ENCODE measurements at regions not wholly inside any gene's neighbourhood (a gene's known extent, or its start where the extent isn't known, plus 50 kb on each side); places are given as distances from the start of the nearest gene placed in this dataset.
"Not testable (repeated sequence)": the region's sequence is repeated elsewhere in the genome, so short reads cannot be mapped to it uniquely, and the experiment has no call there.

DNA sequence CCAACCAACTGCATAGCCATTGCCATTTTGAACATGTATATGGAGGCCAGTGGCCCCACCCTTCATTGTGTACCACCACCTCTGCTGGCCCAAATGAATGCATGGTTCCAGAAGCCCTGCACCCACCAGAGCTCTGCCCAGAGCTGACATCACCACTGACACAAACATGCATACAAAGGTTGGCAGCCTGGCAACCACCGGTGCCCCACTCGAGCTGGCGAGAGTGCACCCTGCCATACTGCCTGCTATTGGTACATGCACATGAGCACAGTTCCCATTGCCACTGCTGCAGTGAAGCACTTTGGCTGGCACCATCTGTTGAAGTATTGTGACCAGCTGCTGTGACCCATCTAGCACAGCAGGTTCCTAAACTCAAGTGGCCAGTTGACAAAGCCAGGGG, 1564.9 kb downstream of the OLFM4 start:
- Mint-ChIP-seq H3K4me1 (no peaks in the 10 kb centered on the region), H3K9me3 (peaks cover 21% of the 10 kb centered on the region), H3K27me3 (no peaks in the 10 kb centered on the region), H3K36me3 (ENCODE audit: low read depth) (no peaks in the 10 kb centered on the region), H3K4me3 (no peak overlapping the region), H3K27ac (no peak overlapping the region)
- no peak for ATAC-seq (replicated peaks)

GRCh38 chr13:54597540-54598088, 1569.0 kb downstream of the OLFM4 start:
- Mint-ChIP-seq H3K4me1 (no peaks in the 10 kb centered on the region), H3K27me3 (no peaks in the 10 kb centered on the region), H3K4me3 (no peak overlapping the region), H3K36me3 (ENCODE audit: low read depth) (no peaks in the 10 kb centered on the region), H3K9me3 (peaks cover 24% of the 10 kb centered on the region), H3K27ac (no peak overlapping the region)
- ATAC-seq (replicated peaks): no peak

DNA sequence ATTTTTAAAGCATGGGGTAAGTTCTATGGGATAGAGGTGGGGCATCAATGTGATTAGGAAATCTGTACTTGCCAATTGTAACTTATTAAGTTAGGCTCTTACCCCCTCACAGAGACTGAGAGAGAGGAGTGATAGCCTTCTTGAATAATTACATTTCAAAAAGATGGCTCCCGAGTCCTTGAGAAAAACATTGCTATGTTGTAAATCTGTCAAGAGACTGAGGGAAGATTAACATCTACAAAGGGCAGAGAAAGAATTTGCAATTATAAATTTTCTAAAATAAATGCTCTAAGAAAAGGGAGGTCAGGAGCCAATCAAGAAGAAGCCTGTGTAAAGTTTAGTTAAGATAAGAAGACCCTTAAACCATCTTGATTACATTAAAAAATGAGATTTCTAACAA, 1570.8 kb downstream of the OLFM4 start:
- H3K4me1 Mint-ChIP-seq: no peaks in the 10 kb centered on the region
- ATAC-seq (replicated peaks): no peak
- no peak overlapping the region for H3K27ac Mint-ChIP-seq
- peaks cover 15% of the 10 kb centered on the region for H3K9me3 Mint-ChIP-seq
- H3K27me3 Mint-ChIP-seq: no peaks in the 10 kb centered on the region
- no peaks in the 10 kb centered on the region for H3K36me3 Mint-ChIP-seq (ENCODE audit: low read depth)
- H3K4me3 Mint-ChIP-seq: no peak overlapping the region

GRCh38 chr13:54606944-54607343, 1578.3 kb downstream of the OLFM4 start:
- Mint-ChIP-seq H3K36me3 (ENCODE audit: low read depth) (no peaks in the 10 kb centered on the region), H3K27me3 (no peaks in the 10 kb centered on the region), H3K27ac (no peak overlapping the region), H3K4me1 (no peaks in the 10 kb centered on the region), H3K4me3 (no peak overlapping the region), H3K9me3 (peaks cover 16% of the 10 kb centered on the region)
- ATAC-seq (replicated peaks): no peak

GRCh38 chr13:54607421-54607820, 1578.8 kb downstream of the OLFM4 start:
- no peaks in the 10 kb centered on the region for H3K27me3 Mint-ChIP-seq
- no peak for ATAC-seq (replicated peaks)
- peaks cover 16% of the 10 kb centered on the region for H3K9me3 Mint-ChIP-seq
- H3K27ac Mint-ChIP-seq: no peak overlapping the region
- H3K36me3 Mint-ChIP-seq (ENCODE audit: low read depth): no peaks in the 10 kb centered on the region
- H3K4me1 Mint-ChIP-seq: no peaks in the 10 kb centered on the region
- no peak overlapping the region for H3K4me3 Mint-ChIP-seq

- Mint-ChIP-seq H3K9me3 (peaks cover 9% of the 10 kb centered on the region), H3K36me3 (ENCODE audit: low read depth) (no peaks in the 10 kb centered on the region), H3K4me3 (no peak overlapping the region), H3K27ac (no peak overlapping the region), H3K27me3 (no peaks in the 10 kb centered on the region), H3K4me1 (no peaks in the 10 kb centered on the region)
- ATAC-seq (replicated peaks): no peak
Measured at GRCh38 chr13:54611390-54611789, 1582.8 kb downstream of the OLFM4 start.

GRCh38 chr13:54614726-54615125, 1586.1 kb downstream of the OLFM4 start:
- Mint-ChIP-seq H3K4me3 (no peak overlapping the region), H3K9me3 (peaks cover 13% of the 10 kb centered on the region), H3K27me3 (no peaks in the 10 kb centered on the region), H3K27ac (no peak overlapping the region), H3K4me1 (no peaks in the 10 kb centered on the region), H3K36me3 (ENCODE audit: low read depth) (no peaks in the 10 kb centered on the region)
- no peak for ATAC-seq (replicated peaks)

GRCh38 chr13:54626504-54626903, 1597.9 kb downstream of the OLFM4 start:
- not testable (repeated sequence) for H3K36me3 Mint-ChIP-seq (ENCODE audit: low read depth); H3K27me3 Mint-ChIP-seq
- peaks cover 12% of the 10 kb centered on the region for H3K9me3 Mint-ChIP-seq

DNA sequence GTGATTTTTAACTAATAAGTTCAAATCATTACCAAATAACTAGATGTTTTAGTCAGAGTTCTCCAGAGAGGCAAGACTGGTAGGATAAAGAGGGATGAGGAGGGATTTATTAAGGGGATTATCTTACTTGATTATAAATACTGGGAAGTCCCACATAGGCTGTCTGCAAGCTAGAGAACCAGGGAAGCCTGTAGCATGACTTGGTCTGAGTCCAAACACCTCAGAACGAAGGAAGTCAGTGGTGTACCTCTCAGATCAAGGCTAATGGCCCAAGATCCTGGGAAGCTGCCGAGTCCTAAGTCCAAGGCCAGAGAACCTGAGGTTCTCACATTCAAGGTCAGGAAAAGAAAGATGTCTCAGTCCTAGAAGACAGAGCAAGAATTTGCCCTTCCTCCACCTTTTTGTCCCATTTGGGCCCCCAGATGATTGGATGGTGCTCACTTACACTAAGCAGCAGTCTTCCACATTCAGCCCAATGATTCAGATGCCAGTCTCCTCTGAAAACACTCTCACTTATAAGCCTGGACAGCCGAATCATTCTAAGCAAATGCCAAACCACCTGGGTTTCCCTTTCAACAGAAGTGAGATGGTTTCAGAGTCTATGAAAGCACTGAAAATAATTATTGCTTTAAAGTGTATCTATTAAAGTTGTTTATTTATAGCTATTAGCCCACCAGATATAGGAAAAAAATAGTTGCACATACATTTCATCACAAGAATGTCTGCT, 1599.2 kb downstream of the OLFM4 start:
- Mint-ChIP-seq H3K27ac (no peak overlapping the region), H3K4me1 (no peaks in the 10 kb centered on the region), H3K4me3 (no peak overlapping the region), H3K9me3 (peaks cover 8% of the 10 kb centered on the region), H3K36me3 (ENCODE audit: low read depth) (no peaks in the 10 kb centered on the region), H3K27me3 (no peaks in the 10 kb centered on the region)
- ATAC-seq (replicated peaks): no peak

More at GRCh38 chr13:54626504-54626903, 1597.9 kb downstream of the OLFM4 start:
- ATAC-seq (replicated peaks); H3K4me1 Mint-ChIP-seq; H3K4me3 Mint-ChIP-seq; H3K27ac Mint-ChIP-seq: not testable (repeated sequence)

DNA sequence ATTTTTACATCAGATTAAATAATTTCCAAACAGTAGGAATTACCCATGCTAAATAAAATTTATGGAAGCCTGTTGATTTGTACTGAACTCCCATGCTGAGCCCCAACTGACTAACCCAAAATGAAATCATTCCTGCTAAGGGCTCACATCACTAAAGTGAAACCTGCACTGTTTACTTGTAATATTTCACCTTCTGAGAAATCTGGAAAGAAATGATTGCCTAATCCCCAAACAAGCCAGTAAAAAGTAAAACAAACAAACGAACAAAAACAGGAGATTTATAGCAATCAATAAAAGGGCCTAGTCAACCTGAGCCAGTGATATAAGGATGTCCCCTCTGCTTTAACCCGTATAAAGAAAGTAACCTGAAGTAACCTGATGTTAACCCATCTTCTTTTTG, 1599.8 kb downstream of the OLFM4 start:
- peaks cover 8% of the 10 kb centered on the region for H3K9me3 Mint-ChIP-seq
- H3K4me1 Mint-ChIP-seq: no peaks in the 10 kb centered on the region
- H3K36me3 Mint-ChIP-seq (ENCODE audit: low read depth): no peaks in the 10 kb centered on the region
- H3K4me3 Mint-ChIP-seq: no peak overlapping the region
- no peak for ATAC-seq (replicated peaks)
- H3K27ac Mint-ChIP-seq: no peak overlapping the region
- no peaks in the 10 kb centered on the region for H3K27me3 Mint-ChIP-seq

- Mint-ChIP-seq H3K9me3 (peaks cover 10% of the 10 kb centered on the region), H3K27me3 (no peaks in the 10 kb centered on the region), H3K4me3 (no peak overlapping the region), H3K27ac (no peak overlapping the region), H3K4me1 (no peaks in the 10 kb centered on the region), H3K36me3 (ENCODE audit: low read depth) (no peaks in the 10 kb centered on the region)
- ATAC-seq (replicated peaks): no peak
Measured at GRCh38 chr13:54633456-54633855, 1604.8 kb downstream of the OLFM4 start.

DNA sequence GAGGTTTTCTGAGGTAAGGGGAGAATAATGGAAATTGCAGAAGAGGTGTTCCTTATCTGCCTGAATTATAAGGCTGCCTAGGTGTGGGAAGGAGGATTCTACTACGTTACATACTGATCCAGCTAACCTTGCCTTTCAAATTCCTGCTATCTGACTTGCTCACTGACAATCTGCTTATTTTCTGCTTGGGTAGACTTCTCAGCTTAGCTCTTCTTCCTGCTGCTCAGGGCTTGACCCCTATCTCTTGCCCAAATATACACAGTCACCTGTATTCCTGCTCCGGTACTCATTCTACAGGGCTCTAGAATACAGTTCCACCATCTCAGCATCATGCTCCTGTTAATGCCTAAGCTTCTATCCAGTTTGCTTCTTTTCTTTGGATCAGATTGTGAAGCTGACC, 1607.6 kb downstream of the OLFM4 start:
- no peak for ATAC-seq (replicated peaks)
- H3K27me3 Mint-ChIP-seq: no peaks in the 10 kb centered on the region
- no peak overlapping the region for H3K4me3 Mint-ChIP-seq
- H3K27ac Mint-ChIP-seq: no peak overlapping the region
- H3K36me3 Mint-ChIP-seq (ENCODE audit: low read depth): no peaks in the 10 kb centered on the region
- H3K9me3 Mint-ChIP-seq: peaks cover 17% of the 10 kb centered on the region
- no peaks in the 10 kb centered on the region for H3K4me1 Mint-ChIP-seq

- peaks cover 18% of the 10 kb centered on the region for H3K9me3 Mint-ChIP-seq
- no peak for ATAC-seq (replicated peaks)
- H3K4me1 Mint-ChIP-seq: no peaks in the 10 kb centered on the region
- H3K27me3 Mint-ChIP-seq: no peaks in the 10 kb centered on the region
- no peaks in the 10 kb centered on the region for H3K36me3 Mint-ChIP-seq (ENCODE audit: low read depth)
- no peak overlapping the region for H3K27ac Mint-ChIP-seq
- no peak overlapping the region for H3K4me3 Mint-ChIP-seq
Measured at GRCh38 chr13:54637366-54637765, 1608.8 kb downstream of the OLFM4 start.

- H3K36me3 Mint-ChIP-seq (ENCODE audit: low read depth): no peaks in the 10 kb centered on the region
- no peak for ATAC-seq (replicated peaks)
- no peaks in the 10 kb centered on the region for H3K4me1 Mint-ChIP-seq
- H3K27me3 Mint-ChIP-seq: no peaks in the 10 kb centered on the region
- H3K9me3 Mint-ChIP-seq: peaks cover 24% of the 10 kb centered on the region
- H3K27ac Mint-ChIP-seq: no peak overlapping the region
- no peak overlapping the region for H3K4me3 Mint-ChIP-seq
Measured at GRCh38 chr13:54640719-54641118, 1612.1 kb downstream of the OLFM4 start.

- Mint-ChIP-seq H3K9me3 (peaks cover 21% of the 10 kb centered on the region), H3K27me3 (no peaks in the 10 kb centered on the region), H3K27ac (no peak overlapping the region), H3K4me3 (no peak overlapping the region), H3K4me1 (no peaks in the 10 kb centered on the region), H3K36me3 (ENCODE audit: low read depth) (no peaks in the 10 kb centered on the region)
- ATAC-seq (replicated peaks): no peak
Measured at GRCh38 chr13:54643863-54644262, 1615.2 kb downstream of the OLFM4 start.

Data from activated T-helper 17 cell treated with anti-CD3 and anti-CD28 coated beads, Interleukin-2, amount 50 U/mL, for 72 hours (primary cell).